Suprapubic skin (tissue), 4 donors: ENCODE measurements at regions not wholly inside any gene's neighbourhood (a gene's known extent, or its start where the extent isn't known, plus 50 kb on each side); places are given as distances from the start of the nearest gene placed in this dataset.

ENCODE experiments used
- POLR2A ChIP-seq, 2 donors: fragments of 450-650 bp; IDR thresholded peaks; one replicate each; pipeline ENCODE4 v1.6.1; 2017; ENCODE audit warnings: antibody characterized with exemption in 2 of 2, mild to moderate bottlenecking in 2 of 2, moderate library complexity in 2 of 2
- POLR2AphosphoS5 ChIP-seq, 3 donors: sonication (generic); formaldehyde crosslinking; IDR thresholded peaks; one replicate each; pipeline ENCODE4 v1.6.1; 2017; ENCODE audit warnings: antibody characterized with exemption in 3 of 3
- TF ChIP-seq, protein P1 (sequence below), 2 donors: fragments of 200-600 bp in 1 of 2; fragments of 450-650 bp in 1 of 2; sonication (generic) in 1 of 2; IDR thresholded peaks; one replicate each; pipeline ENCODE4 v1.5.1; 2016 to 2019; ENCODE audit warnings: antibody characterized with exemption in 2 of 2, mild to moderate bottlenecking in 1 of 2, moderate library complexity in 1 of 2

DNA sequence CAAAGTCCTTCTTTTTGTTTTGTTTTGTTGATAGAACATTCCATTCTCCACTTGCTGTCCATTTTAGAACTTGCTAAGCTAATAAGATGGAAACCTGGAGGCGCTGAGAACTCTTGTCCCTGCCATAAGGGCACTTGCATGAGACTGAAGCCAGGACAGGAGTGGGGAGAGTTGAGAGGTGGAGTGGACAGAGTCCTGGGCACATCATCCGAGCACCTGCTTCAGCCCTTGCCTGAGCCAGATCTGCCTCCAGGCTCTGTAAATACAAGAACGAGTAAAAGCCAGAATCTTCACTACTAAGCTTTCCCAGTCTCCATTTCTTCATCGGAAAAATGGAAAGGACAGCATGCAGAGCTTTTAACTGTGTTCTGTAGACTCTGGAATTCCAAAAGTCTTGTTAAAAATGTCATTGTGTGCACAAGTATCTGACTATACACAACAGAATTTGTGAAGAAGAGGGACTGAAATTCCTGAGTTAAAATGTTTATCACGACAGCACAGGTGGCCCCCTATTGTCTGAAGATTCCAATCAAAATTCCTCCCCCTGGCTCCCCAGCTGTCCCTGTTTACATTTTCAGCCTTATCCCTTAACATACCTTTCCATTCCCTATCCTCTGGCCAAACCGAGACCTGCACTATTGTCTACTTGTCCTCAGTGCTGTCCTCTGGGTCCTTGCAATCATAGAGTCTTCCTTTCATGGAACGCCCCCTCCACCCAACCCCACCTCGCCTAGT is 498.2 kb upstream of the TNP1 start:
- TF ChIP-seq POLR2AphosphoS5 (IDR thresholded peaks at IDR 0.05) (no peak), POLR2A (IDR thresholded peaks at IDR 0.05) (no peak)
- TF ChIP-seq, protein P1, sequence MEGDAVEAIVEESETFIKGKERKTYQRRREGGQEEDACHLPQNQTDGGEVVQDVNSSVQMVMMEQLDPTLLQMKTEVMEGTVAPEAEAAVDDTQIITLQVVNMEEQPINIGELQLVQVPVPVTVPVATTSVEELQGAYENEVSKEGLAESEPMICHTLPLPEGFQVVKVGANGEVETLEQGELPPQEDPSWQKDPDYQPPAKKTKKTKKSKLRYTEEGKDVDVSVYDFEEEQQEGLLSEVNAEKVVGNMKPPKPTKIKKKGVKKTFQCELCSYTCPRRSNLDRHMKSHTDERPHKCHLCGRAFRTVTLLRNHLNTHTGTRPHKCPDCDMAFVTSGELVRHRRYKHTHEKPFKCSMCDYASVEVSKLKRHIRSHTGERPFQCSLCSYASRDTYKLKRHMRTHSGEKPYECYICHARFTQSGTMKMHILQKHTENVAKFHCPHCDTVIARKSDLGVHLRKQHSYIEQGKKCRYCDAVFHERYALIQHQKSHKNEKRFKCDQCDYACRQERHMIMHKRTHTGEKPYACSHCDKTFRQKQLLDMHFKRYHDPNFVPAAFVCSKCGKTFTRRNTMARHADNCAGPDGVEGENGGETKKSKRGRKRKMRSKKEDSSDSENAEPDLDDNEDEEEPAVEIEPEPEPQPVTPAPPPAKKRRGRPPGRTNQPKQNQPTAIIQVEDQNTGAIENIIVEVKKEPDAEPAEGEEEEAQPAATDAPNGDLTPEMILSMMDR (IDR thresholded peaks at IDR 0.05), result no peak
